ENCODE measurements at regions not wholly inside any gene's neighbourhood (a gene's known extent, or its start where the extent isn't known, plus 50 kb on each side); places are given as distances from the start of the nearest gene placed in this dataset.

- TF ChIP-seq CTCF (IDR thresholded peaks at IDR 0.05; ENCODE audit: low read depth, low read length) (no peak), POLR2A (IDR thresholded peaks at IDR 0.05; ENCODE audit: extremely low read depth, insufficient read length) (no peak), MAX (IDR thresholded peaks at IDR 0.05; ENCODE audit: low read depth, low read length) (no peak)
These were observed 87.9 kb upstream of the PAK3 start for GRCh38 chrX:111008126-111008525.

Measured in NB4 (cell line).